ENCODE measurements at regions not wholly inside any gene's neighbourhood (a gene's known extent, or its start where the extent isn't known, plus 50 kb on each side); places are given as distances from the start of the nearest gene placed in this dataset.

- no peak for TF ChIP-seq POLR2A (IDR thresholded peaks at IDR 0.05; ENCODE audit: low read depth, low read length)
- TF ChIP-seq POLR2AphosphoS5 (IDR thresholded peaks at IDR 0.05; ENCODE audit: low read depth, low read length), result no peak
- no peak for TF ChIP-seq TAF1 (IDR thresholded peaks at IDR 0.05; ENCODE audit: low read depth, low read length)
- no peak for TF ChIP-seq SPI1 (IDR thresholded peaks at IDR 0.05; ENCODE audit: low read depth, low read length)
Observed at GRCh38 chr18:79606621-79607331, 72.8 kb upstream of the CTDP1 start.
